GM13977 (cell line): ENCODE measurements at regions not wholly inside any gene's neighbourhood (a gene's known extent, or its start where the extent isn't known, plus 50 kb on each side); places are given as distances from the start of the nearest gene placed in this dataset.

Experiments used
- DNase-seq: peaks from one replicate; pipeline ENCODE4 v3.0.0; 2012; ENCODE audit warnings: low spot score
- CTCF ChIP-seq: IDR thresholded peaks from 2 replicates; pipeline ENCODE4 v1.5.1; 2012; ENCODE audit warnings: mild to moderate bottlenecking, control low read depth; ENCODE audit not compliant: insufficient read depth; ENCODE audit errors: extremely low read depth, missing control alignments
- in situ Hi-C: fragments of 300-500 bp; cut with MboI; formaldehyde crosslinking; loops from one replicate; pipeline ENCODE4 v1.12.0; 2022; ENCODE audit warnings: low sequenced_read_pairs, low pct_unique_long_range_greater_than_20kb, mixed read lengths, inconsistent platforms; ENCODE audit not compliant: unreplicated experiment

- no peak for DNase-seq
These were observed 129.1 kb upstream of the CARMIL1 start for GRCh38 chr6:25150031-25150430.

GRCh38 chr6:25150863-25151262, 128.3 kb upstream of the CARMIL1 start:
- DNase-seq = no peak
- in situ Hi-C loops = no loop called here
- no peak for TF ChIP-seq CTCF

More at GRCh38 chr6:25150031-25150430, 129.1 kb upstream of the CARMIL1 start:
- no peak for TF ChIP-seq CTCF
- in situ Hi-C loops = no loop called here

- in situ Hi-C loops = no loop called here
- no peak for TF ChIP-seq CTCF
- DNase-seq = no peak
These were observed 126.1 kb upstream of the CARMIL1 start for GRCh38 chr6:25153079-25153478.

GRCh38 chr6:25154034-25154596, 125.1 kb upstream of the CARMIL1 start:
- no peak for TF ChIP-seq CTCF
- no peak for DNase-seq
- in situ Hi-C loops = no loop called here

GRCh38 chr6:25155211-25155610, 124.0 kb upstream of the CARMIL1 start:
- DNase-seq = no peak
- in situ Hi-C loops = no loop called here
- TF ChIP-seq CTCF = no peak

GRCh38 chr6:25156123-25156522, 123.1 kb upstream of the CARMIL1 start:
- in situ Hi-C loops = no loop called here
- TF ChIP-seq CTCF = no peak
- DNase-seq = no peak

- DNase-seq = no peak
These were observed 122.0 kb upstream of the CARMIL1 start for GRCh38 chr6:25157183-25157582.

More at GRCh38 chr6:25157183-25157582, 122.0 kb upstream of the CARMIL1 start:
- no peak for TF ChIP-seq CTCF
- in situ Hi-C loops = no loop called here
